Right lobe of liver (tissue), 6 donors: ENCODE measurements at regions not wholly inside any gene's neighbourhood (a gene's known extent, or its start where the extent isn't known, plus 50 kb on each side); places are given as distances from the start of the nearest gene placed in this dataset.

ENCODE experiments used
- ATAC-seq, 4 donors: fragments of 200-7000 bp; cut with Tn5 transposase; one replicate each; pipeline ENCODE4 v1.9.1; 2020; ENCODE audit warnings: mild to moderate bottlenecking in 4 of 4, moderate library complexity in 4 of 4
- DNase-seq, 3 donors: peaks; one replicate each; pipeline ENCODE4 v3.0.0-alpha.2; 2020
- H3K27ac ChIP-seq, 3 donors: fragments of 200-600 bp; one replicate each; pipeline ENCODE4 v1.8.0; 2022
- H3K27me3 ChIP-seq, 2 donors: fragments of 200-600 bp; one replicate each; pipeline ENCODE4 v1.8.0; 2022
- H3K36me3 ChIP-seq, 4 donors: fragments of 200-600 bp; sonication (generic) in 1 of 4; one replicate each; pipeline versions ENCODE4 v1.5.1 to v1.8.0; 2017 to 2022; ENCODE audit warnings: control low read depth in 1 of 4
- H3K4me1 ChIP-seq, 4 donors: fragments of 200-600 bp; sonication (generic) in 1 of 4; one replicate each; pipeline versions ENCODE4 v1.5.1 to v1.8.0; 2017 to 2022; ENCODE audit warnings: control low read depth in 1 of 4
- H3K4me3 ChIP-seq, 3 donors: fragments of 200-600 bp; one replicate each; pipeline ENCODE4 v1.8.0; 2022
- H3K9me3 ChIP-seq, 4 donors: fragments of 200-600 bp; sonication (generic) in 1 of 4; one replicate each; pipeline versions ENCODE4 v1.5.1 to v1.8.0; 2017 to 2022; ENCODE audit warnings: control low read depth in 1 of 4
- CTCF ChIP-seq, 4 donors: fragments of 200-600 bp in 3 of 4; fragments of 450-650 bp in 1 of 4; IDR thresholded peaks; one replicate each; pipeline versions ENCODE4 v1.5.1 to v1.8.0; 2016 to 2022; ENCODE audit warnings: antibody characterized with exemption in 4 of 4, mild to moderate bottlenecking in 2 of 4
- POLR2A ChIP-seq: fragments of 450-650 bp; IDR thresholded peaks from one replicate; pipeline ENCODE4 v1.6.1; 2017; ENCODE audit warnings: antibody characterized with exemption, mild to moderate bottlenecking
- WGBS: methylation state at CpG from one replicate; pipeline ENCODE4 v1.1.6; 2018; ENCODE audit warnings: low coverage, low lambda C conversion rate; ENCODE audit not compliant: insufficient coverage; ENCODE audit errors: missing lambda C conversion rate; 5-methylcytosine and 5-hydroxymethylcytosine counted together
- intact Hi-C, 2 donors: fragments of 100-400 bp; cut with DNase I; formaldehyde crosslinking; loops; one replicate each; pipeline versions ENCODE4 v1.11.2 to v1.14.1; 2022
- donor health status: DM: no; HTN: yes; CAD: no.
- donor health status: DM: no; HTN: no; CAD: no.
- donor health status: DM: no; HTN: no; CAD: no.
- donor health status: DM: no; HTN: yes; CAD: no.
- donor health status: DM: no; HTN: yes; CAD: no.

- 5% methylated on average over 1 of the region's 1 CpG for WGBS
- DNase-seq (no peak), ATAC-seq (peak; percentile 46 to 66 (median 55))
- no peak for TF ChIP-seq CTCF (IDR thresholded peaks at IDR 0.05)
- no peak for TF ChIP-seq POLR2A
- no peaks in the 10 kb centered on the region for H3K36me3 ChIP-seq
- H3K27me3 ChIP-seq, result no peaks in the 10 kb centered on the region
- H3K27ac ChIP-seq, result no peak overlapping the region
- H3K4me1 ChIP-seq, result no peaks in the 10 kb centered on the region
- peak overlapping the region; percentile 26 to 56 (median 38) for H3K4me3 ChIP-seq
- intact Hi-C loops, result no loop called here
- no peaks in the 10 kb centered on the region for H3K9me3 ChIP-seq
Measured at GRCh38 chr6:98764373-98764911, 69.9 kb upstream of the POU3F2 start.

- WGBS, result 83% methylated on average over 1 of the region's 1 CpG
- no peak for DNase-seq
Measured at GRCh38 chr6:98769546-98769945, 64.8 kb upstream of the POU3F2 start.

GRCh38 chr6:98775205-98775604 is 59.2 kb upstream of the POU3F2 start:
- intact Hi-C loops, result no loop called here
- H3K9me3 ChIP-seq, result no peaks in the 10 kb centered on the region
- no peak overlapping the region for H3K27ac ChIP-seq
- peaks cover 0 to 5% (median 0%) of the 10 kb centered on the region in 4 donors for H3K4me1 ChIP-seq
- WGBS, result 22% methylated on average over 2 of the region's 2 CpGs
- no peak for ATAC-seq
- no peak for DNase-seq
- TF ChIP-seq POLR2A (no peak), CTCF (IDR thresholded peaks at IDR 0.05) (no peak)
- H3K4me3 ChIP-seq, result no peak overlapping the region
- H3K36me3 ChIP-seq, result no peaks in the 10 kb centered on the region
- H3K27me3 ChIP-seq, result no peaks in the 10 kb centered on the region

More at GRCh38 chr6:98769546-98769945, 64.8 kb upstream of the POU3F2 start:
- no peak for ATAC-seq
- H3K36me3 ChIP-seq, result no peaks in the 10 kb centered on the region
- H3K27me3 ChIP-seq, result no peaks in the 10 kb centered on the region
- peak in 2 of 4 donors; percentile 5 to 13 for TF ChIP-seq CTCF (IDR thresholded peaks at IDR 0.05)
- TF ChIP-seq POLR2A, result no peak
- no peak overlapping the region for H3K4me3 ChIP-seq
- no peaks in the 10 kb centered on the region for H3K4me1 ChIP-seq
- no peaks in the 10 kb centered on the region for H3K9me3 ChIP-seq
- intact Hi-C loops, result no loop called here
- no peak overlapping the region for H3K27ac ChIP-seq

GRCh38 chr6:98777762-98778161 is 56.6 kb upstream of the POU3F2 start:
- no peaks in the 10 kb centered on the region for H3K9me3 ChIP-seq
- H3K4me3 ChIP-seq, result no peak overlapping the region
- no peak overlapping the region for H3K27ac ChIP-seq
- no peak for DNase-seq
- intact Hi-C loops, result no loop called here
- H3K4me1 ChIP-seq, result peaks cover 0 to 5% (median 0%) of the 10 kb centered on the region in 4 donors
- WGBS, result 71% methylated on average over 1 of the region's 1 CpG
- no peak for ATAC-seq
- no peaks in the 10 kb centered on the region for H3K36me3 ChIP-seq
- no peaks in the 10 kb centered on the region for H3K27me3 ChIP-seq
- TF ChIP-seq CTCF (IDR thresholded peaks at IDR 0.05), result no peak
- no peak for TF ChIP-seq POLR2A

- Histone ChIP-seq H3K27me3 (no peaks in the 10 kb centered on the region), H3K27ac (no peak overlapping the region), H3K9me3 (no peaks in the 10 kb centered on the region), H3K4me3 (no peak overlapping the region), H3K36me3 (no peaks in the 10 kb centered on the region), H3K4me1 (peaks cover 0 to 5% (median 0%) of the 10 kb centered on the region in 4 donors)
- intact Hi-C loops, result no loop called here
- WGBS, result 40% methylated on average over 3 of the region's 3 CpGs
- ATAC-seq (peak in 3 of 4 donors; percentile 30 to 58 (median 50)), DNase-seq (no peak)
- TF ChIP-seq CTCF (IDR thresholded peaks at IDR 0.05) (no peak), POLR2A (no peak)
Measured at GRCh38 chr6:98779618-98780017, 54.8 kb upstream of the POU3F2 start.
